Liver (tissue), 8 donors: ENCODE measurements at regions not wholly inside any gene's neighbourhood (a gene's known extent, or its start where the extent isn't known, plus 50 kb on each side); places are given as distances from the start of the nearest gene placed in this dataset.

Experiments used
- DNase-seq: peaks from one replicate; pipeline ENCODE4 v3.0.0-alpha.2; 2017; ENCODE audit warnings: low spot score
- H3K27ac ChIP-seq, 2 donors: one replicate each; pipeline ENCODE4 v1.7.0; 2013; ENCODE audit warnings: inconsistent platforms in 2 of 2, low read length in 2 of 2, control low read depth in 1 of 2, low read depth in 1 of 2, mild to moderate bottlenecking in 1 of 2
- H3K27me3 ChIP-seq, 4 donors: one replicate each; pipeline versions ENCODE4 v1.6.1 to v1.7.0; 2013; ENCODE audit warnings: low read length in 3 of 4, inconsistent platforms in 1 of 4, mild to moderate bottlenecking in 1 of 4, moderate library complexity in 1 of 4; ENCODE audit not compliant: control insufficient read depth in 4 of 4, insufficient read depth in 4 of 4
- H3K36me3 ChIP-seq, 4 donors: one replicate each; pipeline versions ENCODE4 v1.6.1 to v1.7.0; 2013; ENCODE audit warnings: low read length in 3 of 4, mild to moderate bottlenecking in 3 of 4, low read depth in 1 of 4, moderate library complexity in 1 of 4; ENCODE audit not compliant: control insufficient read depth in 4 of 4, insufficient read depth in 3 of 4
- H3K4me1 ChIP-seq, 4 donors: one replicate each; pipeline versions ENCODE4 v1.6.1 to v1.7.0; 2013; ENCODE audit warnings: low read length in 3 of 4, mild to moderate bottlenecking in 3 of 4, moderate library complexity in 1 of 4; ENCODE audit not compliant: control insufficient read depth in 4 of 4, insufficient read depth in 4 of 4
- H3K4me3 ChIP-seq, 3 donors: one replicate each; pipeline versions ENCODE4 v1.6.1 to v1.7.0; 2013; ENCODE audit warnings: low read length in 3 of 3, control low read depth in 1 of 3, low read depth in 1 of 3, mild to moderate bottlenecking in 1 of 3
- H3K9ac ChIP-seq, 2 donors: one replicate each; pipeline ENCODE4 v1.7.0; 2013; ENCODE audit warnings: low read length in 2 of 2, mild to moderate bottlenecking in 2 of 2, moderate library complexity in 2 of 2, control low read depth in 1 of 2, low read depth in 1 of 2
- H3K9me3 ChIP-seq, 4 donors: one replicate each; pipeline versions ENCODE4 v1.6.1 to v1.7.0; 2013; ENCODE audit warnings: low read length in 3 of 4; ENCODE audit not compliant: control insufficient read depth in 4 of 4
- CTCF ChIP-seq: fragments of 150-350 bp; IDR thresholded peaks from 2 replicates; pipeline ENCODE4 v1.5.1; 2017; ENCODE audit warnings: improper control_type of control experiment, low read depth, low read length; ENCODE audit not compliant: missing input control
- FOXA1 ChIP-seq: IDR thresholded peaks from 2 replicates; pipeline ENCODE4 v1.6.1; 2016; ENCODE audit warnings: antibody characterized with exemption
- FOXA2 ChIP-seq: IDR thresholded peaks from 2 replicates; pipeline ENCODE4 v1.6.1; 2016; ENCODE audit warnings: antibody characterized with exemption
- GABPA ChIP-seq, 2 donors: IDR thresholded peaks in 1 of 2; conservative IDR thresholded peaks in 1 of 2; 2 replicates each; pipeline ENCODE4 v1.6.1; 2016; ENCODE audit warnings: antibody characterized with exemption in 2 of 2, mild to moderate bottlenecking in 1 of 2, moderate library complexity in 1 of 2
- RAD21 ChIP-seq, 2 donors: IDR thresholded peaks; 2 replicates each; pipeline ENCODE4 v1.6.1; 2016; ENCODE audit warnings: antibody characterized with exemption in 2 of 2, mild to moderate bottlenecking in 2 of 2
- REST ChIP-seq: IDR thresholded peaks from 2 replicates; pipeline ENCODE4 v1.6.1; 2016; ENCODE audit warnings: antibody characterized with exemption, mild to moderate bottlenecking
- RXRA ChIP-seq, 2 donors: IDR thresholded peaks; 2 replicates each; pipeline ENCODE4 v1.6.1; 2017 to 2018; ENCODE audit warnings: antibody characterized with exemption in 2 of 2, mild to moderate bottlenecking in 1 of 2
- YY1 ChIP-seq: IDR thresholded peaks from 2 replicates; pipeline ENCODE4 v1.6.1; 2016; ENCODE audit warnings: antibody characterized with exemption, mild to moderate bottlenecking
- ZBTB33 ChIP-seq: IDR thresholded peaks from 2 replicates; pipeline ENCODE4 v1.6.1; 2016; ENCODE audit warnings: antibody characterized with exemption
- WGBS: extraction: QIAGEN DNeasy Blood & Tissue Kit; methylation state at CpG from one replicate; pipeline ENCODE4 v1.1.7; 2013; 5-methylcytosine and 5-hydroxymethylcytosine counted together
- donor health status: healthy.
- donor health status: healthy.
- donor health status: healthy.
- donor health status: healthy.
- donor health status: healthy.

GRCh38 chr4:28488021-28488420 is 1627.4 kb downstream of the STIM2 start:
- DNase-seq: no peak
- no peak overlapping the region for H3K4me3 ChIP-seq
- WGBS: 81% methylated on average over 1 of the region's 1 CpG
- no peak for TF ChIP-seq FOXA1
- no peak for TF ChIP-seq FOXA2
- no peak for TF ChIP-seq ZBTB33
- TF ChIP-seq YY1: no peak
- TF ChIP-seq CTCF: no peak
- H3K9me3 ChIP-seq: no peaks in the 10 kb centered on the region
- no peaks in the 10 kb centered on the region for H3K27me3 ChIP-seq
- H3K4me1 ChIP-seq: no peaks in the 10 kb centered on the region
- no peaks in the 10 kb centered on the region for H3K36me3 ChIP-seq
- no peak overlapping the region for H3K9ac ChIP-seq
- no peak overlapping the region for H3K27ac ChIP-seq

GRCh38 chr4:28490669-28491068 is 1630.0 kb downstream of the STIM2 start:
- H3K4me3 ChIP-seq: no peak overlapping the region
- no peak overlapping the region for H3K27ac ChIP-seq
- no peak for DNase-seq
- WGBS: 72% methylated on average over 3 of the region's 3 CpGs
- no peaks in the 10 kb centered on the region for H3K27me3 ChIP-seq
- no peak overlapping the region for H3K9ac ChIP-seq
- TF ChIP-seq RXRA (IDR thresholded peaks at IDR 0.05): no peak
- TF ChIP-seq FOXA1: no peak
- TF ChIP-seq REST: no peak
- H3K9me3 ChIP-seq: no peaks in the 10 kb centered on the region
- H3K4me1 ChIP-seq: no peaks in the 10 kb centered on the region
- no peaks in the 10 kb centered on the region for H3K36me3 ChIP-seq

- WGBS: 73% methylated on average over 4 of the region's 4 CpGs
- TF ChIP-seq RAD21 (IDR thresholded peaks at IDR 0.05) (no peak), FOXA2 (no peak), GABPA (IDR thresholded peaks at IDR 0.05 in 1 of 2, conservative IDR thresholded peaks at IDR 0.05 in 1 of 2) (no peak)
- no peaks in the 10 kb centered on the region for H3K9me3 ChIP-seq
- peaks cover 0 to under 1% (median 0%) of the 10 kb centered on the region in 4 donors for H3K27me3 ChIP-seq
- H3K9ac ChIP-seq: no peak overlapping the region
- H3K4me3 ChIP-seq: no peak overlapping the region
- H3K36me3 ChIP-seq: no peaks in the 10 kb centered on the region
- no peak overlapping the region for H3K27ac ChIP-seq
- no peaks in the 10 kb centered on the region for H3K4me1 ChIP-seq
- no peak for DNase-seq
Measured at GRCh38 chr4:28505064-28505463, 1644.4 kb downstream of the STIM2 start.
